ENCODE measurements at regions not wholly inside any gene's neighbourhood (a gene's known extent, or its start where the extent isn't known, plus 50 kb on each side); places are given as distances from the start of the nearest gene placed in this dataset.
"Not testable (repeated sequence)": the region's sequence is repeated elsewhere in the genome, so short reads cannot be mapped to it uniquely, and the experiment has no call there.

DNA sequence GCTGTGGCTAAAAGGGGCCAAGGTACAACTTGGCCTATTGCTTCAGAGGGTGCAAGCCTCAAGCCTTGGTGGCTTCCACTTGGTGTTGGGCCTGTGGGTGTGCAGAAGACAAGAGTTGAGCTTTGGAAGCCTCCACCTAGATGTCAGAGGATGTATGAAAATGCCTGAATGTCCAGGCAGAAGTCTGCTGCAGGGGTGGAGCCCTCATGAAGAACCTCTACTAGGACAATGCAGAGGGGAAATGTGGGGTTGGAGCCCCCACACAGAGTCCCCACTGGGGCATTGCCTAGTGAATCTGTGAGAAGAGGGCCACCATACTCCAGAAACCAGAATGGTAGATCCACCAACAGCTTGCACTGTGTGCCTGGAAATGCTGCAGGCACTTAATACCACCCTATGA lies 332.1 kb upstream of the SASH1 start:
- in situ Hi-C loops (cut with MboI; ENCODE audit: low sequenced_read_pairs); H3K4me1 ChIP-seq; DNase-seq (ENCODE audit: low spot score in 2 of 2): not testable (repeated sequence)

DNA sequence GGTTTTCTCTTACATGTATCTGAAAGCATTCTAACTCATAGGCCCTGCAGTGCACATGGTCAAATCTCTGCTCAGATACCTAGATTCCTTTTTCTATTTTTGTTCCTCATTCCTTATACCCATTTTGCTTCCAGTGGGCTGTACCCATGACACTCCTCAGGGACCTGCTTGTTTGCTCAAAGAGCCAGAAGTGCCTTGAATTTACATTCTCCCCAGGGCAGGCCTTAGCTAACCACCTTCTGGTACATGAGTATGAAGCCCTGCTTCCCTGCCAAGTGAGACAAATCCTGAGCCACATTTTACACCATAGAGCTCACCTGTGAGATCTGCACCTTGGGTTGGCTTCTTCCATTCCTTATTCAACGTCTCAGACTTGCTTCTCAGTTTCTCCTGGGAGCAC lies 326.6 kb upstream of the SASH1 start:
- Histone ChIP-seq H3K9me3 (no peaks in the 10 kb centered on the region; the same call in 1 of the 2 replicates), H3K36me3 (replicated peaks) (no peaks in the 10 kb centered on the region), H3K27me3 (ENCODE audit: low read depth) (peaks cover 8% of the 10 kb centered on the region; the same call in 1 of the 2 replicates), H3K4me3 (no peak overlapping the region), H3K4me1 (no peaks in the 10 kb centered on the region)
- DNase-seq (ENCODE audit: low spot score in 2 of 2) = no peak
- in situ Hi-C loops (cut with MboI; ENCODE audit: low sequenced_read_pairs) = no loop called here

More for the DNA sequence above, 332.1 kb upstream of the SASH1 start:
- not testable (repeated sequence) for H3K36me3 ChIP-seq (replicated peaks); H3K27me3 ChIP-seq (ENCODE audit: low read depth); H3K4me3 ChIP-seq; H3K9me3 ChIP-seq

DNA sequence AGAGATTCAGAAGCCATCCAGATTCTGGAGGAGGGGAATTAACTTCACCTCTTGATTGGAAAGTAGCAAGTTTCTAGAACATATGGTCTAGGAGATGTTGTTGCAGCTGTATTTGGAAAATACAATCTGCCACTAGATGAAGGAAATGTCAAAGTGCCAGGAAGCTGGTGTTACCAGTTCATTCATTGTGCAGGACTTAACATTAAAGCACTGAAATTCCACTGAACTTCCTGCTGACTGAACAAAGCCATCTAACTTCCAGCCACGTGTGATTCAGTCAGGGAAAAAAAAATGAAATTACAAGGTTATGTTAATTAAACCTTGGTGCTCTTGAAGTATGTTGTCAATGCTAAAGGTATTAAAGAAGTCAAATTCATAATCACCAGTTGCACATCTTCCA lies 321.5 kb upstream of the SASH1 start:
- DNase-seq (ENCODE audit: low spot score in 2 of 2) = no peak
- H3K9me3 ChIP-seq = no peaks in the 10 kb centered on the region
- H3K27me3 ChIP-seq (ENCODE audit: low read depth) = no peaks in the 10 kb centered on the region
- no peak overlapping the region for H3K4me3 ChIP-seq
- in situ Hi-C loops (cut with MboI; ENCODE audit: low sequenced_read_pairs) = no loop called here
- no peaks in the 10 kb centered on the region for H3K4me1 ChIP-seq
- no peaks in the 10 kb centered on the region for H3K36me3 ChIP-seq (replicated peaks)

GRCh38 chr6:148021699-148022098 lies 320.9 kb upstream of the SASH1 start:
- Histone ChIP-seq H3K4me3 (no peak overlapping the region), H3K9me3 (no peaks in the 10 kb centered on the region), H3K27me3 (ENCODE audit: low read depth) (no peaks in the 10 kb centered on the region), H3K36me3 (replicated peaks) (no peaks in the 10 kb centered on the region), H3K4me1 (no peaks in the 10 kb centered on the region)
- no peak for DNase-seq (ENCODE audit: low spot score in 2 of 2)
- in situ Hi-C loops (cut with MboI; ENCODE audit: low sequenced_read_pairs) = no loop called here

DNA sequence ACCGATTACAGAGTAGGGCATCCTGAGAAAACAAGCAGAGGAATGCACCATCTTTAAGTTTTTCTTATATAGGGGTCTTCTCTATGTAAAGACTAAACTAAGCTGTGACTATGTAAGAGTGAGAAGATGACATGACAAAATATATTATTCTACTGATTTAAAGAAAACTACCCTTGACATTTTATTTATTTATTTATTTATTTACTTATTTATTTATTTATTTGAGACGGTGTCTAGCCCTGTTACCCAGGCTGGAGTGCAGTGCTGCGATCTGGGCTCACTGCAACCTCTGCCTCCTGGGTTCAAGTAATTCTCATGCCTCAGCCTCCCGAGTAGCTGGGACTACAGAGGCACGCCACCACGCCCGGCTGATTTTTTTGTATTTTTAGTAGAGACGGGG lies 320.4 kb upstream of the SASH1 start:
- DNase-seq (ENCODE audit: low spot score in 2 of 2); H3K4me1 ChIP-seq; H3K4me3 ChIP-seq; H3K9me3 ChIP-seq; in situ Hi-C loops (cut with MboI; ENCODE audit: low sequenced_read_pairs); H3K36me3 ChIP-seq (replicated peaks); H3K27me3 ChIP-seq (ENCODE audit: low read depth): not testable (repeated sequence)

- no peaks in the 10 kb centered on the region for H3K9me3 ChIP-seq
- no peak for DNase-seq (ENCODE audit: low spot score in 2 of 2)
- H3K36me3 ChIP-seq (replicated peaks) = no peaks in the 10 kb centered on the region
- H3K27me3 ChIP-seq (ENCODE audit: low read depth) = no peaks in the 10 kb centered on the region
- no peak overlapping the region for H3K4me3 ChIP-seq
- H3K4me1 ChIP-seq = no peaks in the 10 kb centered on the region
- in situ Hi-C loops (cut with MboI; ENCODE audit: low sequenced_read_pairs) = no loop called here
Observed at GRCh38 chr6:148027201-148027600, 315.4 kb upstream of the SASH1 start.

- DNase-seq (ENCODE audit: low spot score in 2 of 2) = no peak
- in situ Hi-C loops (cut with MboI; ENCODE audit: low sequenced_read_pairs) = no loop called here
Observed at GRCh38 chr6:148035806-148036390, 306.7 kb upstream of the SASH1 start.

DNA sequence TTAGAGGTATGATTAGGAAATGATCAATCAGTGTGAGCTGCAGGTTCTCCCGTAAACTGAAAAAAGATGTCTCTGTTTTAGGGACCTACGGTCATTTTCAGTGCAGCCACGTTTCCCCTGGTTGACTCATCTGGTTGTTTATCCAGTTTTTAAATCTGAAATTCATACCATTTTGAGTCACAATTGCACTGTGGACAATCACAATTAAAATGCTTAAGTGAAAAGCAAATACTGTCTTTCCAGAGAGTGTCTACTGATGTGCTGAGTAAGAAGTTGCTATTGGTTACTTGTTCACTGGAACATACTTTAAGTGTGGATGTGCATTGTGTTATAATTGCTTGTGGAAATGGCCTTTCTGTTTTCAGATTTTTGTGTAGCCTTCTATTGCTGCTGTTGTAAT lies 305.1 kb upstream of the SASH1 start:
- DNase-seq (ENCODE audit: low spot score in 2 of 2) = no peak
- H3K36me3 ChIP-seq (replicated peaks) = no peaks in the 10 kb centered on the region
- H3K4me1 ChIP-seq = no peaks in the 10 kb centered on the region; the same call in 1 of the 2 replicates
- H3K4me3 ChIP-seq = no peak overlapping the region
- in situ Hi-C loops (cut with MboI; ENCODE audit: low sequenced_read_pairs) = no loop called here
- peaks cover 37% of the 10 kb centered on the region for H3K27me3 ChIP-seq (ENCODE audit: low read depth)
- H3K9me3 ChIP-seq = no peaks in the 10 kb centered on the region

More at GRCh38 chr6:148035806-148036390, 306.7 kb upstream of the SASH1 start:
- H3K4me3 ChIP-seq = no peak overlapping the region
- H3K9me3 ChIP-seq = no peaks in the 10 kb centered on the region
- H3K4me1 ChIP-seq = no peaks in the 10 kb centered on the region; the same call in 1 of the 2 replicates
- H3K36me3 ChIP-seq (replicated peaks) = no peaks in the 10 kb centered on the region
- peaks cover 37% of the 10 kb centered on the region for H3K27me3 ChIP-seq (ENCODE audit: low read depth)

DNA sequence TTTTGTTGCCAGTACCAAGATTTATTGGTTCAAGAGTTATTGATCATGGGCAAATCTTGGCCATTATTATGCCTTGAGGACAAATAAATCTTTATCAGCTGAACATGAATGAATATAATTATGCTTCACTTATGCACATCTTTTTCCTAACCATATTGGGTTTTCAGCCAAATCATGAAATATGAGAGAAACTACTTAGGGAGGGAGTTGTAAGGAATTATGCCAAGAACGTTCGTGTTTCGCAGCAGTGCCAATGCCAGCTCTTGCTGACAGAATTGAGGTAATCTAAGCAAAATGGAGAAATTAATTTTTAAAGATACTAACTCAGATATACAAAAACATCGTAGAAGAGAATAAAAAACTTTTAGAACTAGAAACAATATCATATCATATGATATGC lies 301.1 kb upstream of the SASH1 start:
- peaks cover 17% of the 10 kb centered on the region for H3K27me3 ChIP-seq (ENCODE audit: low read depth)
- no peak for DNase-seq (ENCODE audit: low spot score in 2 of 2)
- no peaks in the 10 kb centered on the region for H3K9me3 ChIP-seq
- in situ Hi-C loops (cut with MboI; ENCODE audit: low sequenced_read_pairs) = no loop called here
- no peak overlapping the region for H3K4me3 ChIP-seq
- no peaks in the 10 kb centered on the region for H3K36me3 ChIP-seq (replicated peaks)
- no peaks in the 10 kb centered on the region for H3K4me1 ChIP-seq

DNA sequence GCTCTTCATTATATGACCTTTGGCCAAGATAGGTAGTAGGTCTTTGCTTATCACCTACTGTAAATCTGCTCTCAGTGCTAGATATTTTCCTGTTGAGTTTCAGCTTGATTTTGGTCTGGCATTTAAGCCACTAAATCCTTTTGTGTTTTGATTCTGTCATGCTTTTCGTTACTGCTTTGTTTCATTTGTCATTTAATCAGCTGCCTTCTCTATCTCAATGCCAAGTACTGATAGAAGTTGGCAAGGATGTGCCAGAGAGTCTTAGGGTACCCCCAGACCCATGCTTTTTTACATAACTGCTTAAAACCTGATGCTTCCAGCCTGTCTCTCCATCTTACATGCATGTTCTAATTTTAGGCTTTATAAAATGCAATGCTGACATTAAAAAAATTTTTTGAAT lies 300.1 kb upstream of the SASH1 start:
- in situ Hi-C loops (cut with MboI; ENCODE audit: low sequenced_read_pairs) = no loop called here
- H3K4me3 ChIP-seq = no peak overlapping the region
- no peaks in the 10 kb centered on the region for H3K4me1 ChIP-seq
- DNase-seq (ENCODE audit: low spot score in 2 of 2) = no peak
- peaks cover 15% of the 10 kb centered on the region for H3K27me3 ChIP-seq (ENCODE audit: low read depth)
- no peaks in the 10 kb centered on the region for H3K9me3 ChIP-seq
- no peaks in the 10 kb centered on the region for H3K36me3 ChIP-seq (replicated peaks)

DNA sequence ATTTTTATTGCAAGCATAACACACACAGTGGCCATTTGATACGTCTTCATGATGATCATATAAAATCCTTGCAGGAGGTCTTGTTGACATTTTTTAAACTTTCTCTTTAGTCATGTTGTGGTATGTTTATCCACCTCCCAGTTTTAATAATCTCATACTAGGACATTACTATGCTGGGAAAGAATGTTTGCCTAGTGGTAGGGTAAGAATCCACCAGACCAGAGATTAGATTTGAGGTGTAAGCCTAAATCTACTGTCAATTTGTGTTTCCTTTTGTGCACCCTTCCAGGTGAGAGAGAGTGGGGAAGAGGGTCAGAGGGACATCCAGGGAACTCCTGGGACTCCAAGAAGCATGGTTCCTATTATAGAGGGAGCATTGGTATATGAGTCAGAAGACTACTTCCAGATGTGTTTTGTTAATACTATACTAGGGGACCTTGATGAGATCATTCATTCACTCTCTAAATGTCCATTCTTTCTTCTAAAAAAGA lies 298.3 kb upstream of the SASH1 start:
- DNase-seq (ENCODE audit: low spot score in 2 of 2) = no peak
- Histone ChIP-seq H3K9me3 (no peaks in the 10 kb centered on the region), H3K4me1 (no peaks in the 10 kb centered on the region), H3K27me3 (ENCODE audit: low read depth) (0 out of 2 replicates have a peak, but pooled peaks cover 4% of the 10 kb centered on the region), H3K4me3 (no peak overlapping the region), H3K36me3 (replicated peaks) (no peaks in the 10 kb centered on the region)
- in situ Hi-C loops (cut with MboI; ENCODE audit: low sequenced_read_pairs) = no loop called here

DNA sequence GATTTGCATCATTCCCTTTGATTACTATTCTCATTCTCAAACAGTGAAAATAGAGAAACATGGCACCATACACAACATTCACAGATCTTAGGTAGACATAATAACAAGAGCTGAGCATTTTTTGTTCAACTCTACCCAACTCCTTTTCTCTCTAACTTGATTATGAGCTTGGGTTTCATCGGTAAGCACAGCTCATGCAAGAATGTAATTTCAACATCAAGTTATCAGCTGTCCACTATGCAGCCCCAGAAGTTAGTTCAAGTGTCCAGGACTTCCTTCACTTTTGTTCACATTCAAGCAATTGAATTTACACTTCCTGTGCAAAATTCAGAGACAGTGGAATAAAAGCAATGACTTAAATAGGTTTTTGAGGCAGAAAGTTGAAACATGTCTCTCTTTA lies 297.7 kb upstream of the SASH1 start:
- Histone ChIP-seq H3K36me3 (replicated peaks) (no peaks in the 10 kb centered on the region), H3K9me3 (no peaks in the 10 kb centered on the region), H3K27me3 (ENCODE audit: low read depth) (no peaks in the 10 kb centered on the region), H3K4me3 (no peak overlapping the region), H3K4me1 (no peaks in the 10 kb centered on the region)
- in situ Hi-C loops (cut with MboI; ENCODE audit: low sequenced_read_pairs) = no loop called here
- DNase-seq (ENCODE audit: low spot score in 2 of 2) = no peak

DNA sequence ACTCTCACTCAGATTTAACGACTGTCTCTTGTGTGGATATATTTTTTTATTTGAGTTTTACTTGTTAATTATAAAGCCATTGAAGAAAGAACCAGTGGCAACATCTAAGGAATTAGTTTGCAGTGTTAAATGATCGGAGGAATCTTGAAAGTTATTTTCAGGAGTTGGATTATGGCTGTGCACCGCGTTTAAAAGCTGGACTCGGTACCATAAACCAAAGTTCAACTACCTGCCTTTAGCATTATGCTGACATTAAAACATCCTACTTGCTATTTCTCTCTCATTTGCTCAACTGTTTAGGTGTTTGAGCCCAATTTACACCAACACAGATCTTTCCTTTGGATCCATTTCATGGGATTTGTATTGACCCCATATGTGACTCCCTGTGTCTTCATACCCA lies 289.4 kb upstream of the SASH1 start:
- no peaks in the 10 kb centered on the region for H3K36me3 ChIP-seq (replicated peaks)
- H3K9me3 ChIP-seq = no peaks in the 10 kb centered on the region
- no peaks in the 10 kb centered on the region for H3K27me3 ChIP-seq (ENCODE audit: low read depth)
- no peaks in the 10 kb centered on the region for H3K4me1 ChIP-seq
- no peak overlapping the region for H3K4me3 ChIP-seq
- DNase-seq (ENCODE audit: low spot score in 2 of 2) = no peak
- in situ Hi-C loops (cut with MboI; ENCODE audit: low sequenced_read_pairs) = no loop called here

DNA sequence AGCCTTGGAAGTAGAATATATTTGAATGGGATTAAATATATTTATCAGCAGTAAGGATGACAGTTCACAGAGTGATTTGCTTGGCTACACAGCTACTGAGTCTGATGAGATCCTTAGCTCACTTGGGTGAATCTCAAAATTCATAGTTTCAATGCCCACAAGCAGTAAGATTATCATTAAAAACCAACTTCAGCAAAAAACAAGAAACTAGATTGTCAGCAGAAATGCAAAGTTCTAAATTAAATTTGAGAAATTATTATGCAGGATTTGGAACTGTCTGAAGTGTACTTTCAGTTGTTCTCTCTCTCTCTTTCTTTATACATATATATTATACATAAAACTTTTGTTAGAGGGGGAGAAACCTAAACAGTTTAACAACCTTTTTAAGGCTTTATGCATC lies 288.8 kb upstream of the SASH1 start:
- Histone ChIP-seq H3K27me3 (ENCODE audit: low read depth) (no peaks in the 10 kb centered on the region), H3K4me1 (no peaks in the 10 kb centered on the region), H3K36me3 (replicated peaks) (no peaks in the 10 kb centered on the region), H3K9me3 (no peaks in the 10 kb centered on the region), H3K4me3 (no peak overlapping the region)
- no peak for DNase-seq (ENCODE audit: low spot score in 2 of 2)
- in situ Hi-C loops (cut with MboI; ENCODE audit: low sequenced_read_pairs) = no loop called here

GRCh38 chr6:148054219-148054618 lies 288.4 kb upstream of the SASH1 start:
- no peak for DNase-seq (ENCODE audit: low spot score in 2 of 2)
- H3K27me3 ChIP-seq (ENCODE audit: low read depth) = no peaks in the 10 kb centered on the region
- H3K4me3 ChIP-seq = no peak overlapping the region
- in situ Hi-C loops (cut with MboI; ENCODE audit: low sequenced_read_pairs) = no loop called here
- H3K4me1 ChIP-seq = no peaks in the 10 kb centered on the region
- no peaks in the 10 kb centered on the region for H3K9me3 ChIP-seq
- H3K36me3 ChIP-seq (replicated peaks) = no peaks in the 10 kb centered on the region
